HUES48 (cell line): ENCODE measurements at regions not wholly inside any gene's neighbourhood (a gene's known extent, or its start where the extent isn't known, plus 50 kb on each side); places are given as distances from the start of the nearest gene placed in this dataset.

Experiments
- H3K27ac ChIP-seq: one replicate; pipeline ENCODE4 v1.7.0; 2013; ENCODE audit warnings: low read depth, low read length, inconsistent platforms
- H3K27me3 ChIP-seq: 2 replicates; pipeline ENCODE4 v1.6.1; 2013; ENCODE audit warnings: mild to moderate bottlenecking, low read length; ENCODE audit not compliant: control insufficient read depth, insufficient read depth
- H3K36me3 ChIP-seq: 2 replicates; pipeline ENCODE4 v1.6.1; 2013; ENCODE audit warnings: low read length; ENCODE audit not compliant: control insufficient read depth, insufficient read depth
- H3K4me1 ChIP-seq: 2 replicates; pipeline ENCODE4 v1.6.1; 2013; ENCODE audit warnings: mild to moderate bottlenecking, low read length; ENCODE audit not compliant: control insufficient read depth, insufficient read depth
- H3K4me3 ChIP-seq: 2 replicates; pipeline ENCODE4 v1.5.1; 2013; ENCODE audit warnings: mild to moderate bottlenecking, low read depth, low read length
- H3K9ac ChIP-seq: 2 replicates; pipeline ENCODE4 v1.6.1; 2013; ENCODE audit warnings: mild to moderate bottlenecking, low read depth, low read length, moderate library complexity
- H3K9me3 ChIP-seq: 2 replicates; pipeline ENCODE4 v1.6.1; 2013; ENCODE audit warnings: low read length; ENCODE audit not compliant: control insufficient read depth, insufficient read depth

- H3K9ac ChIP-seq: no peak overlapping the region
- H3K4me3 ChIP-seq: no peak overlapping the region
- no peak overlapping the region for H3K27ac ChIP-seq
- no peaks in the 10 kb centered on the region for H3K9me3 ChIP-seq
- H3K4me1 ChIP-seq: no peaks in the 10 kb centered on the region
- no peaks in the 10 kb centered on the region for H3K36me3 ChIP-seq
- H3K27me3 ChIP-seq: no peaks in the 10 kb centered on the region
These were observed 112.2 kb upstream of the PREP start for GRCh38 chr6:105515054-105515453.

GRCh38 chr6:105514306-105514705 lies 111.4 kb upstream of the PREP start:
- H3K4me1 ChIP-seq: no peaks in the 10 kb centered on the region
- H3K36me3 ChIP-seq: no peaks in the 10 kb centered on the region
- H3K9ac ChIP-seq: no peak overlapping the region
- no peak overlapping the region for H3K4me3 ChIP-seq
- H3K27me3 ChIP-seq: no peaks in the 10 kb centered on the region
- no peak overlapping the region for H3K27ac ChIP-seq
- no peaks in the 10 kb centered on the region for H3K9me3 ChIP-seq

- Histone ChIP-seq H3K27me3 (no peaks in the 10 kb centered on the region), H3K27ac (no peak overlapping the region), H3K9me3 (no peaks in the 10 kb centered on the region)
These were observed 108.8 kb upstream of the PREP start for GRCh38 chr6:105511639-105512038.

GRCh38 chr6:105510746-105511145 lies 107.9 kb upstream of the PREP start:
- Histone ChIP-seq H3K27me3 (no peaks in the 10 kb centered on the region), H3K27ac (no peak overlapping the region), H3K9me3 (no peaks in the 10 kb centered on the region), H3K36me3 (no peaks in the 10 kb centered on the region), H3K4me1 (no peaks in the 10 kb centered on the region), H3K4me3 (no peak overlapping the region), H3K9ac (no peak overlapping the region)

More at GRCh38 chr6:105511639-105512038, 108.8 kb upstream of the PREP start:
- Histone ChIP-seq H3K4me3 (no peak overlapping the region), H3K4me1 (no peaks in the 10 kb centered on the region), H3K9ac (no peak overlapping the region), H3K36me3 (no peaks in the 10 kb centered on the region)

- no peaks in the 10 kb centered on the region for H3K27me3 ChIP-seq
- no peak overlapping the region for H3K4me3 ChIP-seq
- no peaks in the 10 kb centered on the region for H3K9me3 ChIP-seq
- H3K36me3 ChIP-seq: no peaks in the 10 kb centered on the region
- H3K9ac ChIP-seq: no peak overlapping the region
- no peaks in the 10 kb centered on the region for H3K4me1 ChIP-seq
- no peak overlapping the region for H3K27ac ChIP-seq
These were observed 106.8 kb upstream of the PREP start for GRCh38 chr6:105509506-105510331.

- Histone ChIP-seq H3K9me3 (no peaks in the 10 kb centered on the region), H3K4me3 (no peak overlapping the region), H3K9ac (no peak overlapping the region), H3K27ac (no peak overlapping the region), H3K27me3 (no peaks in the 10 kb centered on the region), H3K4me1 (no peaks in the 10 kb centered on the region), H3K36me3 (no peaks in the 10 kb centered on the region)
These were observed 104.9 kb upstream of the PREP start for GRCh38 chr6:105507811-105508210.

- H3K9me3 ChIP-seq: no peaks in the 10 kb centered on the region
- no peaks in the 10 kb centered on the region for H3K36me3 ChIP-seq
- H3K4me1 ChIP-seq: no peaks in the 10 kb centered on the region
- no peak overlapping the region for H3K27ac ChIP-seq
- H3K27me3 ChIP-seq: no peaks in the 10 kb centered on the region
- H3K4me3 ChIP-seq: no peak overlapping the region
- H3K9ac ChIP-seq: no peak overlapping the region
These were observed 101.8 kb upstream of the PREP start for GRCh38 chr6:105504706-105505105.

GRCh38 chr6:105503641-105504040 lies 100.8 kb upstream of the PREP start:
- no peak overlapping the region for H3K4me3 ChIP-seq
- no peaks in the 10 kb centered on the region for H3K4me1 ChIP-seq
- no peak overlapping the region for H3K9ac ChIP-seq
- H3K9me3 ChIP-seq: no peaks in the 10 kb centered on the region
- H3K36me3 ChIP-seq: no peaks in the 10 kb centered on the region
- no peaks in the 10 kb centered on the region for H3K27me3 ChIP-seq
- H3K27ac ChIP-seq: no peak overlapping the region

GRCh38 chr6:105501826-105502344 lies 99.0 kb upstream of the PREP start:
- H3K4me3 ChIP-seq: no peak overlapping the region
- no peak overlapping the region for H3K9ac ChIP-seq

GRCh38 chr6:105501246-105501645 lies 98.4 kb upstream of the PREP start:
- H3K36me3 ChIP-seq: no peaks in the 10 kb centered on the region
- H3K4me3 ChIP-seq: no peak overlapping the region
- H3K9me3 ChIP-seq: no peaks in the 10 kb centered on the region
- no peak overlapping the region for H3K9ac ChIP-seq
- H3K4me1 ChIP-seq: no peaks in the 10 kb centered on the region
- no peaks in the 10 kb centered on the region for H3K27me3 ChIP-seq
- H3K27ac ChIP-seq: no peak overlapping the region

More at GRCh38 chr6:105501826-105502344, 99.0 kb upstream of the PREP start:
- Histone ChIP-seq H3K4me1 (no peaks in the 10 kb centered on the region), H3K9me3 (no peaks in the 10 kb centered on the region), H3K36me3 (no peaks in the 10 kb centered on the region), H3K27ac (no peak overlapping the region), H3K27me3 (no peaks in the 10 kb centered on the region)

GRCh38 chr6:105500693-105501092 lies 97.8 kb upstream of the PREP start:
- no peaks in the 10 kb centered on the region for H3K9me3 ChIP-seq
- H3K36me3 ChIP-seq: no peaks in the 10 kb centered on the region
- H3K4me3 ChIP-seq: no peak overlapping the region
- no peaks in the 10 kb centered on the region for H3K27me3 ChIP-seq
- no peaks in the 10 kb centered on the region for H3K4me1 ChIP-seq
- no peak overlapping the region for H3K9ac ChIP-seq
- H3K27ac ChIP-seq: no peak overlapping the region
